ENCODE measurements at regions not wholly inside any gene's neighbourhood (a gene's known extent, or its start where the extent isn't known, plus 50 kb on each side); places are given as distances from the start of the nearest gene placed in this dataset.

DNA sequence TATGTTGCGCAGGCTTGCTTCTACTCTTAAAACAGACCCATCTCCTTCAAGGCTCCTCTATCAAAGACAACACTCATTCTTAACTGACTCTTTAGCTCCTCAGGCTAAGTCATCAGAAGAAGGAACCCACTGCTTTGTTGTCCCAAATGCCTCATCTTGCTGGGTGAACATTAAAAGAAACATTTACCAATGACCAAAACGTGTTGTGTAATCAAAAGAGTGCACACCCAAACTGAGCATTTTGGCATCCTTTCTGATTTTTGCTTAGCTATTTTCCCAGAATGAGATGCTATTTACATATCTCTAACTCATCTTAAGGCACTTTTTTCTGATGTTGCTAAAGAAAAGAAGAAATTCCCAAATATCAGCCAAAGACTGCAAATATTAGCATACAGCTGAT is 131.7 kb upstream of the VCX3A start:
- TF ChIP-seq POLR2AphosphoS5 (IDR thresholded peaks at IDR 0.05) (no peak), CTCF (IDR thresholded peaks at IDR 0.05) (no peak), POLR2A (IDR thresholded peaks at IDR 0.05) (no peak)

DNA sequence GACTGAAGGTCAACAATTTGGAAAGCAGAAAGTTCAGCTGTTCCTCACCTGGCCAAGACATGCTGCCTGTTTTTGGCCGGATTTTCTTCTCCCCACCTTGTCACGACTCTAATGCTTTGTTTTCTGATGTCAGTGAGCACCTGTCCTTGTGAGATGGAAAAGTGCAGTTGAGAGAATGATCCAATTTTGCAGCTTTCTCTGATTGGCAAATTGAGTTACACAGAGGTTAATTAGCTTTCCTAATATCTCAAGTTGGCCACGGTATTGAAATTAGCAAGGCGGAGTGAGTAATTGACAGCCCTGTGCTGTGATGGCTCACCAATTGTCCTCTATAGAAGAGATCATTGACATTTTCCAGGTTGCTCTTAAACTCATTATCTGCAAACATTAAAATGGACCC is 126.8 kb upstream of the VCX3A start:
- intact Hi-C loops (cut with DNase I; ENCODE audit: low total_unique reads): no loop called here
- TF ChIP-seq POLR2A (IDR thresholded peaks at IDR 0.05) (no peak), POLR2AphosphoS5 (IDR thresholded peaks at IDR 0.05) (no peak), CTCF (IDR thresholded peaks at IDR 0.05) (no peak)
- Histone ChIP-seq H3K9me3 (peaks cover 0 to 11% of the 10 kb centered on the region in 2 donors), H3K27me3 (no peaks in the 10 kb centered on the region), H3K4me3 (no peak overlapping the region), H3K27ac (no peak overlapping the region), H3K36me3 (no peaks in the 10 kb centered on the region), H3K4me1 (no peaks in the 10 kb centered on the region)
- DNase-seq (ENCODE audit: low spot score in 2 of 2): no peak

More for the DNA sequence above, 131.7 kb upstream of the VCX3A start:
- H3K36me3 ChIP-seq: no peaks in the 10 kb centered on the region
- DNase-seq (ENCODE audit: low spot score in 2 of 2): no peak
- H3K4me3 ChIP-seq: no peak overlapping the region
- H3K4me1 ChIP-seq: no peaks in the 10 kb centered on the region
- no peak overlapping the region for H3K27ac ChIP-seq
- H3K9me3 ChIP-seq: no peaks in the 10 kb centered on the region
- intact Hi-C loops (cut with DNase I; ENCODE audit: low total_unique reads): no loop called here
- H3K27me3 ChIP-seq: no peaks in the 10 kb centered on the region

GRCh38 chrX:6660567-6661264 is 125.8 kb upstream of the VCX3A start:
- no peak for DNase-seq (ENCODE audit: low spot score in 2 of 2)
- TF ChIP-seq POLR2A (IDR thresholded peaks at IDR 0.05): no peak
- TF ChIP-seq CTCF (IDR thresholded peaks at IDR 0.05): no peak
- TF ChIP-seq POLR2AphosphoS5 (IDR thresholded peaks at IDR 0.05): no peak
- Histone ChIP-seq H3K4me3 (no peak overlapping the region), H3K9me3 (peaks cover 0 to 11% of the 10 kb centered on the region in 2 donors), H3K4me1 (no peaks in the 10 kb centered on the region), H3K27ac (no peak overlapping the region), H3K36me3 (no peaks in the 10 kb centered on the region), H3K27me3 (no peaks in the 10 kb centered on the region)
- intact Hi-C loops (cut with DNase I; ENCODE audit: low total_unique reads): no loop called here

- Histone ChIP-seq H3K36me3 (no peaks in the 10 kb centered on the region), H3K27ac (no peak overlapping the region), H3K4me1 (no peaks in the 10 kb centered on the region), H3K4me3 (no peak overlapping the region), H3K9me3 (peaks cover 3 to 11% of the 10 kb centered on the region in 2 donors), H3K27me3 (no peaks in the 10 kb centered on the region)
- intact Hi-C loops (cut with DNase I; ENCODE audit: low total_unique reads): no loop called here
- no peak for DNase-seq (ENCODE audit: low spot score in 2 of 2)
- TF ChIP-seq POLR2AphosphoS5 (IDR thresholded peaks at IDR 0.05): no peak
- TF ChIP-seq CTCF (IDR thresholded peaks at IDR 0.05): no peak
- TF ChIP-seq POLR2A (IDR thresholded peaks at IDR 0.05): no peak
Observed at GRCh38 chrX:6645216-6645615, 110.3 kb upstream of the VCX3A start.

DNA sequence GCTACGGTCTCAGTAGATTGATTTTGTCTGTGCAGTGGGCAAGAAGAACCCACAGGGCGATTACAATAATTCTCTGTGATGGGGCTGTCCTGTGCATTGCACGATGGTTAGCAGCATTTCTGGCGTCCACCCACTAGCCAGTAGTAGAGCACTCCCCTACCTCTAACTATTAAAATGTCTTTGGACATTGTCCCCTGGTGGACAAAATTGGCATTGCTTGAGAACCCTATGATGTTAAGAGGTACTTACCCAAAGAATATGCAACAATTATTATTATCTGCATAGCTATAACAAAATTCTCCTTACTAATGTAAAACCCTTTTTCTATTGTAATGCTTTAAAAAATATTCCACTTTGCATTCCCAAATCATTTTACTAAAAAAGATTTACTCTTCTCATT is 109.5 kb upstream of the VCX3A start:
- DNase-seq (ENCODE audit: low spot score in 2 of 2): no peak
- Histone ChIP-seq H3K36me3 (no peaks in the 10 kb centered on the region), H3K9me3 (peaks cover 3 to 11% of the 10 kb centered on the region in 2 donors), H3K4me3 (no peak overlapping the region), H3K4me1 (no peaks in the 10 kb centered on the region), H3K27ac (no peak overlapping the region), H3K27me3 (no peaks in the 10 kb centered on the region)
- TF ChIP-seq POLR2AphosphoS5 (IDR thresholded peaks at IDR 0.05): no peak
- no peak for TF ChIP-seq CTCF (IDR thresholded peaks at IDR 0.05)
- no peak for TF ChIP-seq POLR2A (IDR thresholded peaks at IDR 0.05)
- intact Hi-C loops (cut with DNase I; ENCODE audit: low total_unique reads): no loop called here
